Islet of Langerhans (tissue), 1 donor: ENCODE measurements at regions not wholly inside any gene's neighbourhood (a gene's known extent, or its start where the extent isn't known, plus 50 kb on each side); places are given as distances from the start of the nearest gene placed in this dataset.
"Not testable (repeated sequence)": the region's sequence is repeated elsewhere in the genome, so short reads cannot be mapped to it uniquely, and the experiment has no call there.

Source experiments
- FAIRE-seq: peaks from one replicate; lab custom pipeline; 2011; peaks lifted over from hg19 to GRCh38; lab: Jason Lieb, UNC

DNA sequence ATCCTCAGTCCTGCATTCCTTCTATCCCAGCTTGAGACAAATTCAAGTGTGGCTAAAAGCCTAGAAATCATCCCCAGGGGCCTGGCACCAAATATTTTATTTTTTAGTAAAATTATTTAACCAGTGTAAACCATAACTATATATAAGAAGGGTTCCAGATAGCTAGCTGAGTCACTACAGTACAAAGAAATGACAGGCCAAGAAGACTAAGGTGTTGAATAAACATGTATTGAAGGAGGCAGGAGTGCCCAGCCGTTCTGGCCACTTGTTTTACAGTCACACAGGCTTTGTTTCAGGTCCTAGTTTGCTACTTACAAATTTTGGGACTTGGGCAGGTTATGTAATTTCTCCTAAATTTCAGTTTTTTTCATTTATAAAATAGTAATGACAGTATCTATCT, 225.9 kb upstream of the PITX2 start:
- no peak for FAIRE-seq

- no peak for FAIRE-seq
Observed at GRCh38 chr4:110849461-110849860, 226.6 kb upstream of the PITX2 start.

DNA sequence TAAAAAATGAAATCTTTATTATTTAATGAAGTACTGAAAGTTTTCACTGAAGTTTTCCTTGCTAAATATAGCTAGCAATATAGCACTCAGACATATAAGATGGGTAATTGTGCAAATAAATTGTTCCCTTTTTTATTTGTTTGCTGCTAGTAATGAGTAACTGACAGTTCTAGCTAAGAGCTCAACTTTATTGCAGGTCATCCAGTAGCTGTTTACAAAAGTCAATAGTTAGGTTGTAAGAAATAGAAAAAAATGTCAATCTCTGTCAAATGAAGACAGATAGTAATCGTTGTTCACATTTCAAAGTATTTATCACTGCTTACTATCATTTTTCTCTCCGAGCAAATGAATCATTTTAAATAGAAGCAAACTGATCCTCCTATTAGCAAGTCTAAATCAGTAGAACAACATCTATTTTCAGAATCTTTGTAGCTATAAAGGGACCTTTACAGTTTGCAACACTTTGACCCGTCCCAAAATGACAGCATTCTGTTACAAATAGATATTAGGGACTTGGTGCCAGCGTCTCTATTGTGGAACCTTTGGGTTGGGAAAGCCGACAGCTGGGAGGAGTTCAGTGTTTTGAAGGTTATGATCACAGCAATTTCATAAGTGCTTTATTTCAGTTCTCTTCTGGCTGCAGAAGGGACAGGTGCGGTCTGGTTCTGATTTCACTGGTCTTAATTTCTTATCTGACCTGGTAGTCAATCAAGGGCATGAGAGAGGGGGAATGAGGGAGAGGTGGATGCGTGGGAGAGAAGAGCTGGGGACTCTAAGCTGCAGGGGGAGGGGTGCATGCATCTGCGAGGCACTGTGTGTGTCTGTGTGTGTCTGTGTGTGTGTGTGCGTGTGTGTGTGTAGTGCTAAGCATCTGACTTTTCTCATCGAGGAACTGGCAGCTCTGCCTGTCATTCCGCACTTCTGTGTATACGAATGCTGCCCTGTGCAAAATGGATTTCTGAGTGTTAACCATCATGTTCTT, 227.9 kb upstream of the PITX2 start:
- no peak for FAIRE-seq

- FAIRE-seq, result no peak
Observed at GRCh38 chr4:110851989-110852388, 229.1 kb upstream of the PITX2 start.

DNA sequence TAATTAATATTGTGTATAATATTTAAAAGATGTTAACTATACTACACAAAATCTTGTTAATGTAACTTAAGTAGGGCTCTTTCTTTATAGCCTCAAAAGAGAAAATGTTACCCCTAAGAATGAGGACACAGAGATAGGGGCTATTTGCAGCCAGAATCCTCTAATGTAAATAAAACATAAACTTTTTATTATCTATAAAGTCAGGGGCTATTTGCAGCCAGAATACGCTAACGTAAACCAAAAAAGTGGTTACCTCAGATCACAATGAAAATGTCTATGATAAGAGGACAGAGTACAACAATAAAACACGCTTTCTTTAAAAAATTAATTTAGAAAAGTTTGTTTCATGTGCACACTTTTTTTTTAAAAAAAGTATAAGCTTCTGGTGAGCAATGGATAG, 229.9 kb upstream of the PITX2 start:
- FAIRE-seq, result no peak

- FAIRE-seq, result no peak
Observed at GRCh38 chr4:110853242-110853641, 230.4 kb upstream of the PITX2 start.

DNA sequence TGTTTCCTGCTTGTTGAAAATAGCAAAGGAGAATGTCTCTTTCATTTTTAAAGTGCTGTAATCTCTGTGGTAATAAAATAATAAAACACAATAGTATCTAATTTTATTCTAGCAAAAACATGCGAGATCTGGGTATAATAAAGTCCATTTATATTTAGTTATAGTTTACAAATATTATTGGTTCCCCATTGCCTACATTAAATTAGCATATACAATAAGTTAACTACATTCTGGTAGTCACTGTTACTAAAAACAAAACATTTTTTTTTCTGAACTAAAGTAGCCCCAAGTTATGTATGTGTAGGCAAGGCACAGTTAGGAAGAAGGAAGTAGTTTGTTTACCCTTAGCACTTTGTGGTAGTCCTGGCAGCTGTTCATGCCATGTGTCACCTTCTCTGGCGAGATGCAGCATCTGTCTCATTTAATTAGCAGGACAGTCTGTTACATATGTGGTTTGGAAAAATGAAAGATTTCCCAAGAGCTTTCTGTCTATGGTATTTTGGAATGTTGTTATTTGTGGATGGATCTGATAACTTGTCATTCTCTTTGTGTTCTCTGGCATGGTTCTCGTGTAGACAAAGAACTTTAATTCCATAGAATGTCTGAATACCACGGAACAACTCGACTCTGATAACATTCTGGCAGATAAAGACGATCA, 231.3 kb upstream of the PITX2 start:
- FAIRE-seq, result no peak

- FAIRE-seq, result no peak
Observed at GRCh38 chr4:110860125-110860524, 237.2 kb upstream of the PITX2 start.

- FAIRE-seq, result no peak
Observed at GRCh38 chr4:110860901-110861300, 238.0 kb upstream of the PITX2 start.

DNA sequence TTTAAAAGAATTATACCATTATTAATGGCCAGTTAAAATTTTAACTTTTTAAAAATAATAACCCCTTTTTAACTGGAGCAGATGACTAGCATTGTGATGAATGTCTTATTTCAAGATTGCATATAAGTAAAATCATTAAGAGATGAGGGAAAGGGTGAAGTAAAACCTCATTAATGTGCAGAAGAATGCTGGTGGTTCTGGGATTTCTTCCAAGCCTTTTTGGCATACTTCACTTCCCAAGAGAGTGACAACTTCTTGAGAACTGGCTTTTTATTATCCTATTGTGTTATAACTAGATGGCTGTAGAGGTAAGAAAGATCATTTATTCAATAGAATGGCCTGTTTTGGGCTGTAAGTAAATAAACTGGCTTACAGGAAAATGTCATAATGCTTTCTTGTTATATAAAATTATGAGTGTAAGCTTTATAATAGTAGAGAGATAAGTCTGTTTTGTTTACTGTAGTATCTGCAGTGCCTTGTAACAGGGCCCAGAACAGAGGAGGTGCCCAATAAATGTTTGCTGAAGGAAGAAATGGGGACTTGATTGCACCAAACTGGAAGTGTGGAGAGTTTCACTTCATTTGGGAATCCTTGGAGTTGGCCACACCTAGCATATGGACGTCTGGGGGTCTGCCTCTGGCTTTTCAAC, 242.9 kb upstream of the PITX2 start:
- FAIRE-seq, result no peak

- FAIRE-seq, result no peak
Observed at GRCh38 chr4:110867251-110867960, 244.5 kb upstream of the PITX2 start.

- no peak for FAIRE-seq
Observed at GRCh38 chr4:110867981-110868720, 245.3 kb upstream of the PITX2 start.

DNA sequence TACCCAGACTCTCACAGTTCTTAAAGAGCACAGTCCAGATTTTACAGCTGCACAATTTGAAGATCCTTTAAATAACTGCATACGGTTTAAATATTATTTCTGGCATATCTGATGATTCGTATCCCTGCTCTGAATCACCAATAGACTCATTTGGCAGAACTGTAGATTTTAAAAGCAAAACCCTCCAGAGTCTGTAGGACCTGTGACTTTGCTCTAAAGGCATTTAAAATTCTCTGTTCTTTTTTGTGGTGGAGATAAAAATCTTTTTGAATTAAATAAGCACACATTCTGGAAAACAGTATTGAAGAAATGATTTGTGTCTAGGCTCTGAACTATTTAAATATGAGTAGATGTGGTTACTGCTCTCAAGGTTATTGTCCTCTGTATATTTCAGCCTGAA, 246.2 kb upstream of the PITX2 start:
- no peak for FAIRE-seq

- no peak for FAIRE-seq
Observed at GRCh38 chr4:110869862-110870572, 247.1 kb upstream of the PITX2 start.

GRCh38 chr4:110876214-110876613, 253.3 kb upstream of the PITX2 start:
- not testable (repeated sequence) for FAIRE-seq

DNA sequence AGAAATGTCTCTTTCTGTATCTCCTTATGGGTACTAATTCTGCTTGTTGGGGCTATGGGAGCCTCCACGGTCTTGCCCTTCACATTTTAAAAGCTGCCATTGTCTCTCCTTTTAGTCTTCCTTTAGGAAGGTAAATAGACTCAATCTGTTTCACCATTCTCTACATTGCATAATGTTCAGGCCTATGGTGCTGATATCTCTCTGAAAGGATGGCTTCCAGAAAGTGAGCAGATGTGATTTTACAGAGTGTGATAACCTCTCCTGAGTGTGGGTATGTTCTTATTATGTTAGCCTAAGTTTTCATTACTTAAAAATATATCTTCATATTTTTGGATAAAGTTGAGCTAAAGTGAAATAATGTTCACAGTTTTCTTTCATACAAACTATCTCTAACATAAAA, 254.0 kb upstream of the PITX2 start:
- FAIRE-seq, result no peak

- FAIRE-seq, result no peak
Observed at GRCh38 chr4:110877778-110878370, 255.0 kb upstream of the PITX2 start.

- no peak for FAIRE-seq
Observed at GRCh38 chr4:110878413-110878812, 255.5 kb upstream of the PITX2 start.

DNA sequence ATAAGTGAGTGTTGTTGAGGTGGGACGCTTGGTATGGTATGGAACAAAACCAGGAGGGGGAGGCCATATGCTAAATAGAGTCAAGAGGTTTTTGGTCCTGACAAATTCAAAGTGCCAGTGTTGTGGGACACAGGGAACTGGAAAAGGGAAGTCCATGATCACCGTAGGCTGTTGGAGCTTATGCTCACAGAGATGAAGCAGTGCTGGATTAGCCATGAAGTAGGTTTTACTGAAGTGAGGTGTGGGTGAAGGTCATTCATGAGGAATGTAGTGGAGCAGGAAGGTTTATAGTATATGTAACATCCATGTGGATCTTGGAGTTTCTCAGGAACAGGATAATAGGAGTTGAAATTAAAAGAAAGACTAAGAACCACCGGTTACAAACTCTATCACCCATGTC, 256.1 kb upstream of the PITX2 start:
- FAIRE-seq, result no peak

DNA sequence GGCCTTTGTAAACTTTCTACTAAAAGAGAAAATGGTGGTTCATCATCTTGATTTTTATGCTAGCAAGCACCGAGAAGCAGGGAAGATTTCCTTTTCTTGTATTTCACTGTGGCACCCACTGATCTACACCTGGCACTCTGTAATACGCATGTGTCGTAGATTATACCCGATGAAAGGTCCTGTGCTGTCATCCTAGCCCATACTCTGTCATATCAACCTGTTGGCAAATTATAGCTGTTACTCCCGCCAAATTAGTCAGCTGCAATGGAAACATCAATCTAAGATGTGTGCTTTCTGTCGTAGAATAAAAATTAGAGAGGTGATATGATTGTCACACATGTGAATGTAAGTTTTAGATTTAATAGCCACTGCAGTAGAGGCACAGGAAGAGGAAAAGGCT, 263.4 kb upstream of the PITX2 start:
- FAIRE-seq, result no peak

GRCh38 chr4:110886856-110887255, 264.0 kb upstream of the PITX2 start:
- no peak for FAIRE-seq
